ENCODE measurements at regions not wholly inside any gene's neighbourhood (a gene's known extent, or its start where the extent isn't known, plus 50 kb on each side); places are given as distances from the start of the nearest gene placed in this dataset.
A peak's percentile ranks its signal among the peaks of the same experiment; 100 is the strongest.
"Not testable (repeated sequence)": the region's sequence is repeated elsewhere in the genome, so short reads cannot be mapped to it uniquely, and the experiment has no call there.

DNA sequence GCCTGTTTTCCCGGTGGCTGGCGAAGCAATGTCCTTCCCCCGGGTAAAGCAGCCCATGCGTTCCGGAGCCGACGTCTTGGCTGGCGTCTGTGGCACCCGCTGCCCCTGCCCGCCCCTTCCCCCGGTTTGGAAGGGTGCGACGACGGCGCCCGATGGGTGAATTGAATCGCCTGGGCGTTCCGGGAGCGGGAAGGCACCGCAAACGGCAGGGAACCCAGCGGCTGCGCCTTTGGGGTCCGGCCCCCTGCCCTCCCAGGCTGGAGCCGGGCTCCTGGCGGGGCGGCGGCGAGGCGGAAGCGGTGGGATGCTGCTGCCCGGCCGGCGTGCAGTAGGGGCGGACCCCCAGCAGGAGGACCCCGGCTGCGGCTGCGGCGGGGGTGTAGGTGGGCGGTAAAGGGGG, 123.6 kb upstream of the RHOU start:
- H3K4me3 ChIP-seq (ENCODE audit: low read length); DNase-seq (ENCODE audit: low read depth): not testable (repeated sequence)

GRCh38 chr1:228622002-228622716, 113.1 kb upstream of the RHOU start:
- DNase-seq (ENCODE audit: low read depth); H3K4me3 ChIP-seq (ENCODE audit: low read length): not testable (repeated sequence)

DNA sequence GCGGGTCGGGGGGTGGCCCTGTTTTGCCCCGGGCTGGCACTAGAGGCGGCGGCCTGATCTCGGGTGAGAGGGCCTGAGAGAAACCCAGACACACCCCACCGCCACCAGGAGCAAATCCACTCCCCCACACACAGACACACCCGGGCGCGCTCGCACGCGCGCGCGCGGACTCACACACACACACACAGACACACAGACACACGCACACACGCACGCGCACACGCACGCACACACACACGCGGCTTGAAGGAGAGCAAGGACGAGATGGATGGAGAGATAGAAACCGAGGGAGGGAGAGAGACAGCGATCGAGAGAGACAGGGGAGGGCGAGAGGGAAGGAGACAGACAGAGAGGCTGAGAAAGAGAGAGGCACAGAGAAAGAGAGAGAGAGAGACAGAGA, 108.8 kb upstream of the RHOU start:
- not testable (repeated sequence) for DNase-seq (ENCODE audit: low read depth); H3K4me3 ChIP-seq (ENCODE audit: low read length)

DNA sequence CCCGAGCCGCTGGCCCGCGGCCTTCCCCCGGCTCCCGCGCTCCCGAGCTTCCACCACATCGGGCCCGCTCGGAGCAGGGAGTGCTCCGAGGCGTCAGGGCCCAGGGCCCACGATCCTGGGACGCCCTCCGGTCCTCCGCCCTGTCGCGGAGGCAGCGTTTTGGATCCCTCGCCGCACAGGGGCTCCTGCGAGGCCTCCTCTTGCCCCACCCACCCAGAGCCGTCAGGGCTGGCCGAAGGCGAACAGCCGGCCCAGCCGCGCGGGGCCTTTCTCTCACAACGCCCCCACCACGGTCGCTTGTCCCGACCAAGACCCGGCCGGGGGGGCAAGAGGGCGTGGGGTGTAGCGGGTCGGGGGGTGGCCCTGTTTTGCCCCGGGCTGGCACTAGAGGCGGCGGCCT, 102.4 kb upstream of the RHOU start:
- not testable (repeated sequence) for DNase-seq (ENCODE audit: low read depth); H3K4me3 ChIP-seq (ENCODE audit: low read length)

DNA sequence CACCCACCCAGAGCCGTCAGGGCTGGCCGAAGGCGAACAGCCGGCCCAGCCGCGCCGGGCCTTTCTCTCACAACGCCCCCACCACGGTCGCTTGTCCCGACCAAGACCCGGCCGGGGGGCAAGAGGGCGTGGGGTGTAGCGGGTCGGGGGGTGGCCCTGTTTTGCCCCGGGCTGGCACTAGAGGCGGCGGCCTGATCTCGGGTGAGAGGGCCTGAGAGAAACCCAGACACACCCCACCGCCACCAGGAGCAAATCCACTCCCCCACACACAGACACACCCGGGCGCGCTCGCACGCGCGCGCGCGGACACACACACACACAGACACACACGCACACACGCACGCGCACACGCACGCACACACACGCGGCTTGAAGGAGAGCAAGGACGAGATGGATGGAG, 100.0 kb upstream of the RHOU start:
- DNase-seq (ENCODE audit: low read depth); H3K4me3 ChIP-seq (ENCODE audit: low read length): not testable (repeated sequence)

DNA sequence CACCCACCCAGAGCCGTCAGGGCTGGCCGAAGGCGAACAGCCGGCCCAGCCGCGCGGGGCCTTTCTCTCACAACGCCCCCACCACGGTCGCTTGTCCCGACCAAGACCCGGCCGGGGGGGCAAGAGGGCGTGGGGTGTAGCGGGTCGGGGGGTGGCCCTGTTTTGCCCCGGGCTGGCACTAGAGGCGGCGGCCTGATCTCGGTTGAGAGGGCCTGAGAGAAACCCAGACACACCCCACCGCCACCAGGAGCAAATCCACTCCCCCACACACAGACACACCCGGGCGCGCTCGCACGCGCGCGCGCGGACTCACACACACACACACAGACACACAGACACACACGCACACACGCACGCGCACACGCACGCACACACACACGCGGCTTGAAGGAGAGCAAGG, 97.8 kb upstream of the RHOU start:
- DNase-seq (ENCODE audit: low read depth); H3K4me3 ChIP-seq (ENCODE audit: low read length): not testable (repeated sequence)

DNA sequence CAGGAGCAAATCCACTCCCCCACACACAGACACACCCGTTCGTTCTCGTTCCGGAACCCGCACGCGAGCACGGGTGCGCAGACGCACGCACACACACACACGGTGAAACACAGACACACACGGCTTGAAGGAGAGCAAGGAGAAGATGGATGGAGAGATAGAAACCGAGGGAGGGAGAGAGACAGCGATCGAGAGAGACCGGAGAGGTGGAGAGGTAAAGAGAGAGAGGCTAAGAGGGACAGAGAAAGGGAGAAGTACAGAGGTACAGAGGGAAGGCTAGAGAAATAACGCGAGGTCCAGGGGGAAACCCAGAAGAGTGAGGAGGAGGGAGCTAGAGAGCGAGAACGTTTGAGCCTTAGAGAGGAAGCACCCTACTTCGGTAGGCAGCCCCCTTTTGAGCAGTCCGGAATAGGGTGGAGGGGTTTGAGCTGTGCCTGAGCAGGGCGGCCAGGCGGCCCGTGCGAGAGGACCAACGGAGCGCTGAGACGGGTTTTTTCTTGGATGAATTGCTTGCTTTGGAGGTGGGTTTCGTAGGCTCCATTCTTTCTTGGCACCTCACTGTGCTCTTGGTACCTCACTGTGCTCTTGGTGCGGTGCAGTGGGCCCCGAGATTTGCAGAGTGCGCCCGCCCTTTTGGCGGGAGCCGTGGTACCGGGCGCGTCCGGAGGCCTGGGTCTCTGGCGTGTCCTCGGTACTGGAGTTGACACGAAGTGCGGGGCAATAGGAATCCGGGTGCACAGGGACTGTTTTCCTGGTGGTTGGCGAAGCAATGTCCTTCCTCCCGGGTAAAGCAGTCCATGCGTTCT, 88.4 kb upstream of the RHOU start:
- DNase-seq (ENCODE audit: low read depth) = peak; percentile 45
- TF ChIP-seq, protein P1, sequence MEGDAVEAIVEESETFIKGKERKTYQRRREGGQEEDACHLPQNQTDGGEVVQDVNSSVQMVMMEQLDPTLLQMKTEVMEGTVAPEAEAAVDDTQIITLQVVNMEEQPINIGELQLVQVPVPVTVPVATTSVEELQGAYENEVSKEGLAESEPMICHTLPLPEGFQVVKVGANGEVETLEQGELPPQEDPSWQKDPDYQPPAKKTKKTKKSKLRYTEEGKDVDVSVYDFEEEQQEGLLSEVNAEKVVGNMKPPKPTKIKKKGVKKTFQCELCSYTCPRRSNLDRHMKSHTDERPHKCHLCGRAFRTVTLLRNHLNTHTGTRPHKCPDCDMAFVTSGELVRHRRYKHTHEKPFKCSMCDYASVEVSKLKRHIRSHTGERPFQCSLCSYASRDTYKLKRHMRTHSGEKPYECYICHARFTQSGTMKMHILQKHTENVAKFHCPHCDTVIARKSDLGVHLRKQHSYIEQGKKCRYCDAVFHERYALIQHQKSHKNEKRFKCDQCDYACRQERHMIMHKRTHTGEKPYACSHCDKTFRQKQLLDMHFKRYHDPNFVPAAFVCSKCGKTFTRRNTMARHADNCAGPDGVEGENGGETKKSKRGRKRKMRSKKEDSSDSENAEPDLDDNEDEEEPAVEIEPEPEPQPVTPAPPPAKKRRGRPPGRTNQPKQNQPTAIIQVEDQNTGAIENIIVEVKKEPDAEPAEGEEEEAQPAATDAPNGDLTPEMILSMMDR (IDR thresholded peaks at IDR 0.05; ENCODE audit: insufficient read depth, low read depth, low read length, missing control alignments) = no peak
- peak overlapping the region; percentile 60 for H3K4me3 ChIP-seq (ENCODE audit: low read length)

GRCh38 chr1:228647523-228648444, 87.5 kb upstream of the RHOU start:
- TF ChIP-seq, protein P1 (IDR thresholded peaks at IDR 0.05; ENCODE audit: insufficient read depth, low read depth, low read length, missing control alignments) = no peak
- H3K4me3 ChIP-seq (ENCODE audit: low read length) = peak overlapping the region; percentile 60
- peak; percentile 77 for DNase-seq (ENCODE audit: low read depth)

GRCh38 chr1:228648647-228649383, 86.5 kb upstream of the RHOU start:
- DNase-seq (ENCODE audit: low read depth) = no peak
- H3K4me3 ChIP-seq (ENCODE audit: low read length) = no peak overlapping the region
- TF ChIP-seq, protein P1 (IDR thresholded peaks at IDR 0.05; ENCODE audit: insufficient read depth, low read depth, low read length, missing control alignments) = no peak

All from epithelial cell of esophagus (primary cell).